HUES6 (cell line): ENCODE measurements at regions not wholly inside any gene's neighbourhood (a gene's known extent, or its start where the extent isn't known, plus 50 kb on each side); places are given as distances from the start of the nearest gene placed in this dataset.

Experiments used
- H3K27ac ChIP-seq: 2 replicates; pipeline ENCODE4 v1.7.0; 2013; ENCODE audit warnings: low read depth, mild to moderate bottlenecking, low read length, inconsistent platforms
- H3K27me3 ChIP-seq: 2 replicates; pipeline ENCODE4 v1.6.1; 2013; ENCODE audit warnings: low read length; ENCODE audit not compliant: control insufficient read depth, insufficient read depth
- H3K36me3 ChIP-seq: 2 replicates; pipeline ENCODE4 v1.6.1; 2013; ENCODE audit warnings: low read length; ENCODE audit not compliant: control insufficient read depth, insufficient read depth
- H3K4me1 ChIP-seq: 2 replicates; pipeline ENCODE4 v1.6.1; 2013; ENCODE audit warnings: low read length; ENCODE audit not compliant: control insufficient read depth, insufficient read depth
- H3K4me3 ChIP-seq: 2 replicates; pipeline ENCODE4 v1.5.1; 2013; ENCODE audit warnings: low read depth, low read length
- H3K9ac ChIP-seq: one replicate; pipeline ENCODE4 v1.6.1; 2013; ENCODE audit warnings: mild to moderate bottlenecking, low read length
- H3K9me3 ChIP-seq: 2 replicates; pipeline ENCODE4 v1.6.1; 2013; ENCODE audit warnings: low read depth, low read length; ENCODE audit not compliant: control insufficient read depth, insufficient read depth

DNA sequence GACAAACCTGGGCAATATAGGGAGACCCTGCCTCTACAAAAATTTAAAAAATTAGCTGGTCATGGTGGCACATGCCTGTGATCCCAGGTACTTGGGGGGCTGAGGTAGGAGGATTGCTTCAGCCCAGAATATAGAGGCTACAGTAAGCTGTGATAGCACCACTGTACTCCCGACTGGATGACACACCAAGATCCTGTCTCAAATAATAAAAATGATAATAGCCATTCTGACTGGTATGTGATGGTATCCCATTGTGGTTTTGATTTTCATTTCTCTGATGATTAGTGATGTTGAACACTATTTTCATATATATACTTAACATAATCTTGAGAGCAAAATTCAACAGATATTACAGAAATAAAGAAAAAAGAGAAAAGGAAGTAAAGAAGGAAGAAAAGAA, 1491.0 kb upstream of the PIK3C3 start:
- H3K27me3 ChIP-seq = no peaks in the 10 kb centered on the region
- H3K36me3 ChIP-seq = no peaks in the 10 kb centered on the region
- no peaks in the 10 kb centered on the region for H3K4me1 ChIP-seq
- H3K27ac ChIP-seq = no peak overlapping the region
- no peaks in the 10 kb centered on the region for H3K9me3 ChIP-seq
- H3K9ac ChIP-seq = no peak overlapping the region
- no peak overlapping the region for H3K4me3 ChIP-seq

DNA sequence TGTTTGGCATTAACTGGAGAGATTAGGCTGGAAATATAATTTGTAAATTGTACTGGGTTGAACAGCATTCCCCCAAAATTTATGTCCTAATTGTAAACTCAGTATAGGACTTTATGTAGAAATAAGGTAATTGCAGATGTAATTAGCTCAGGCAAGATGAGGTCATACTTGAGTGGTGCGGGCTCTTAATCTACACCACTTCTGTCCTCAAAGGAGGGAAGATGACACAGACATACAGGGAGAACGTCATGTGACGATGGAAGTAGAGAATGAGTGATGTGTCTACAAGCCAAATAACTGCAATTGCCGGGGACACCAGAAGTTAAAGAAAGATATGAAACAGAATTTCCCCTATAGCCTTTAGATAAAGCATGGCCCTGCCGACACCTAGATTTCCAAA, 1501.1 kb upstream of the PIK3C3 start:
- H3K4me3 ChIP-seq = no peak overlapping the region
- no peak overlapping the region for H3K27ac ChIP-seq
- no peak overlapping the region for H3K9ac ChIP-seq
- H3K36me3 ChIP-seq = no peaks in the 10 kb centered on the region
- H3K9me3 ChIP-seq = no peaks in the 10 kb centered on the region
- H3K27me3 ChIP-seq = no peaks in the 10 kb centered on the region
- no peaks in the 10 kb centered on the region for H3K4me1 ChIP-seq

DNA sequence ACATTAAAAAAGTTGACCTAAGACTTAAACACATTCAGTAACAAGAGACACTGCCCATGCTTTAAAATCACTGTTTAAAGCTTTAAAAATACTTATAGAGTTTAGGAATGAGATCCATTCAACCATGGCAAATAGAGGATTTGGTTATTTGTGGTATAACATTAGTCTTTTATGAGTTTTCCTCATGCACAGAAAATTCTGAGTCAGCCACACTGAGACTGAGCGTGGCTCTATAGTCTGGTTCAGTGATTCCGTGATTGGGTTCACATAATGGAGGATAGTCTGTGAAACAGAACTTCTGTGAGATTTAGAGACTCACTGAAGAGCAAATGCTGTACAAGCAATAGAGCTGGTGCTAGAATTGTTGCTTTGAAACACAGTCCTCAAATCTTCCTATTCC, 1502.4 kb upstream of the PIK3C3 start:
- H3K4me3 ChIP-seq = no peak overlapping the region

DNA sequence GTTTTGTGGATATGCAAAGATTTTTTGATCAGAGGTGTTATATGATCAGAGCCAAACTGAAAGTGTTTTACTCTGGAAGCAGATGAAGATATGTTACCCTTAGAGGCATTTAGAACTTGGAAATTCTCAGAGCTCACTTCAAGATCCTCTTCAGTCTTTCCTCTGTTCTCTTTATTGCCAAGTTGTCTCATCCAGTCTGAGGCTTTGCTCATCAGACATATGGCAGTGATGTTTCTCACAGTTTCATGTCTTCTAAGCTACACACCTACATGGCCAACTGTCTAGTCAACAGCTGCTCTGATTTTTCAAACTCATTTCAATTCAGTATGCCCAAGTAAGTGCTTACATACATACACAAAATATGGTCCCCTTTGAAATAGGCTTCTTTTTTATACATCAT, 1504.3 kb upstream of the PIK3C3 start:
- Histone ChIP-seq H3K27ac (no peak overlapping the region), H3K27me3 (no peaks in the 10 kb centered on the region), H3K4me1 (no peaks in the 10 kb centered on the region), H3K9ac (no peak overlapping the region), H3K4me3 (no peak overlapping the region), H3K9me3 (no peaks in the 10 kb centered on the region), H3K36me3 (no peaks in the 10 kb centered on the region)

More for the DNA sequence above, 1502.4 kb upstream of the PIK3C3 start:
- H3K4me1 ChIP-seq = no peaks in the 10 kb centered on the region
- H3K27ac ChIP-seq = no peak overlapping the region
- H3K9me3 ChIP-seq = no peaks in the 10 kb centered on the region
- no peak overlapping the region for H3K9ac ChIP-seq
- no peaks in the 10 kb centered on the region for H3K36me3 ChIP-seq
- H3K27me3 ChIP-seq = no peaks in the 10 kb centered on the region

DNA sequence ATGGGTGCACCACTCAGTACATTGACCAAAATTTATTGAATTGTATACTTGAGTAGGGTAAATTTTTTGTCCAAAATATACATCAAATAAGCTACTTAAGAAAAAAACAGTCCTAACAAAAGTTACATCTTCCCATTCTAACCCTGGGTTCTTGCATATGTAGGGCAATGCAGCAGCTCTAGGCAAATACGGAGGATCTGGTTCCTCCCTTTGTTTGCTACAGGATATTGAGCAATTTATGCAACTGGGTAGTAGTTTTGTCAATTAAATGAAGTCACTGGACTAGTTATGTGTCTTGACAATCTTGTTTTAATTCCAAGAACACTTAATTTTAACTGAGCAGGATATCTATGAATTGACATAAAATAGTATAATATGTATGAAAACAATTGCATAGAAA, 1507.2 kb upstream of the PIK3C3 start:
- Histone ChIP-seq H3K9ac (no peak overlapping the region), H3K9me3 (no peaks in the 10 kb centered on the region), H3K27me3 (no peaks in the 10 kb centered on the region), H3K4me3 (no peak overlapping the region), H3K27ac (no peak overlapping the region), H3K36me3 (no peaks in the 10 kb centered on the region), H3K4me1 (0 out of 2 replicates have a peak, but pooled peaks cover 4% of the 10 kb centered on the region)

DNA sequence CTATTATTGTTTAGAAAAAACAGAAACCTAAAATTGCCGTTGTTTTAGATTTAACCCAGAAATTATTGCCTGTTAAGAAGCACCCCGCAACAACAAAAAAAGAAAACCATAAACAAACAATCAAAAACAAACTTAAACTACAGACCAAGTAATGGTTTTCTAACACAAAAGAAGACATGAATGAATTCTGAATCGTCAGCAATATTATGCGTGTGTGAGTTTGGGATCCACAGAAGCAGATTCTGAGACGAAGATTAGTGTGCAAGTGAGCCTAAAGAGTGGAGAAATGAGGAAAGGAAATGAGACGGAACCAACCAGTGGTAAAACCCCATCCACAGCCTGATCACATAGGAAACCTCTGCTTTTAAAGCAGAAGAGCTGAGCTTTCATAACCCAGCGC, 1514.9 kb upstream of the PIK3C3 start:
- H3K9me3 ChIP-seq = no peaks in the 10 kb centered on the region
- H3K9ac ChIP-seq = no peak overlapping the region
- H3K36me3 ChIP-seq = no peaks in the 10 kb centered on the region
- no peak overlapping the region for H3K27ac ChIP-seq
- H3K4me1 ChIP-seq = 0 out of 2 replicates have a peak, but pooled peaks cover 4% of the 10 kb centered on the region
- no peak overlapping the region for H3K4me3 ChIP-seq
- H3K27me3 ChIP-seq = no peaks in the 10 kb centered on the region

DNA sequence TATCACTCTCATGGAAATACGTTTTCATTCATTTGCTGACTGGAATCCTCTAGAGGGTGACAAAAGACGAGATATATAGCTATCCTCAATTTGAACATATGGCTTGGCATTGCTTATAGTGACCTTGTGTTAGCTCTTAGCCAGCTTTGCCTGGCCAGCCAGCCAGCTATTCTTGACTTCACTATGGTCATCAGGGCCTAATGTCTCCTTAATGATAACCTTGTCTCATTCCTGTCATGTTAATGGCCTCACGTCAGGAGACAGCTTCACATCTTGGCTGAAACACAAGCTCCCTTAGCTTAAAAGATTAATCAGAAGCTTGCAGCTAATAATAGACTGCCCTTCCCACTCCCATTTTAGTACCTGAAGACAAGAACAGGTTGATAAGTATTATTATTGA, 1517.5 kb upstream of the PIK3C3 start:
- no peaks in the 10 kb centered on the region for H3K27me3 ChIP-seq
- H3K9me3 ChIP-seq = no peaks in the 10 kb centered on the region
- H3K27ac ChIP-seq = no peak overlapping the region
- H3K4me1 ChIP-seq = no peaks in the 10 kb centered on the region
- no peaks in the 10 kb centered on the region for H3K36me3 ChIP-seq
- H3K9ac ChIP-seq = no peak overlapping the region
- H3K4me3 ChIP-seq = no peak overlapping the region

DNA sequence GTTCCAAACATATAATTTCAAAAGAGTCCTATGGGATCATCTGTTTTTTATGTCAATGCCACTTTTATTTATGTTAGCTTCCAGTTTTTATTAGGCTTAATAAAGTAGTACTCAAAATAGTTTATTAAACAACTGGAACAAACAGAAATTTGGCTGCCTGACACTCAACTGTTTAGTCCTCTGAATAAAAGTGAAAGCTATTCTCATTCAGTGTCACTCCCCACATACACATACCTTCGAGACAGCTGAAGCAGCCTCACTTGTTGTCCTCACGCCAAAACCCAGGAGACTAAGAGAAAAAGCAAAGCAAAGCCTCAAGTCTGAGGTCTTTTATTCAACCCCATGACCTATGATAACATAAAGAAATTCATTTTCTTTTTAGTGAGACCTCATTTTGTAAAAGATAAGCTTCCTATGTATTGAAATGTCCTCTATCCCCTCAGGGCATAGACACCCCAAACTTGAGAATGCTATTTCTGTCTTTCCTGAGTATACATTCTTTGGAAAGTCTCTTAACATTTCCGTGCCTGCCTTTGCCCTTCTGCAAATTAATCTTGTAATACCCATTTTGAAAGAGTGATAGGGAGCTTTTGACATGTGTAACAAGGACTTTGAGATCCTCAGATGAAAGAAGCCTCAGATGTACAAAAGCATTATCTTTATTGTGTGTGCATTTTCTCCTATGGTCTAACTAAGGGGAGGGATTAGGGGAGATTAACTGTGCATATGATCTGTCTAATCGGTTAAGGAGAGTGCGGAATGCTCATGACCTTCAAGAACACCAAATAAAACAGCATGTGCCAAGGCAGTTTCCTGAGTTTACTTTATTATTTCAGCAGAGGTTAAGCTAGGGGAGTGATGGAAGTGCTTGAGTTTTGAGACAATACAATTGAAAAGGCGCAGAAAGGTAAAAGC, 1523.7 kb upstream of the PIK3C3 start:
- no peaks in the 10 kb centered on the region for H3K4me1 ChIP-seq
- H3K9me3 ChIP-seq = no peaks in the 10 kb centered on the region
- no peak overlapping the region for H3K27ac ChIP-seq
- no peak overlapping the region for H3K4me3 ChIP-seq
- no peak overlapping the region for H3K9ac ChIP-seq
- H3K36me3 ChIP-seq = no peaks in the 10 kb centered on the region
- H3K27me3 ChIP-seq = no peaks in the 10 kb centered on the region

DNA sequence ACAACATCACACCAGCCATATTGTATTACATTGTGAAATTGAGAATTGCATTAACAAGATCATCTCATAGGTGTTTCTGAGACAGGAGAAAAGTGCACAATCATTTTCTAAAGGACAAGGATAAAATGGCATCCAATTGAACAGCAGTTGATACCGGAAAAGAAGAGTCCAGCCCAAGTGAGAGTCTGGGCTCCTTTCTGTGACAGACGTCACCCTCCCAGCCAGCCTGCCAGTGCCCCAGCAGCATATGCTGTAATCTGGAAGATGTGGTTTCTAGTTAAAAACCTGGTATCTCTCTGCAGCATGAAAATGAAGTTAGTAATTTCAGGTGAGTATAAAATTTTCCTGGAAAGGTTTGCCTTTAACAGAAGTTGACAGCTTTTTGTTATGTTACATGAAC, 1531.7 kb upstream of the PIK3C3 start:
- Histone ChIP-seq H3K9me3 (no peaks in the 10 kb centered on the region), H3K4me1 (no peaks in the 10 kb centered on the region), H3K4me3 (no peak overlapping the region), H3K27ac (no peak overlapping the region), H3K9ac (no peak overlapping the region), H3K36me3 (no peaks in the 10 kb centered on the region), H3K27me3 (no peaks in the 10 kb centered on the region)

DNA sequence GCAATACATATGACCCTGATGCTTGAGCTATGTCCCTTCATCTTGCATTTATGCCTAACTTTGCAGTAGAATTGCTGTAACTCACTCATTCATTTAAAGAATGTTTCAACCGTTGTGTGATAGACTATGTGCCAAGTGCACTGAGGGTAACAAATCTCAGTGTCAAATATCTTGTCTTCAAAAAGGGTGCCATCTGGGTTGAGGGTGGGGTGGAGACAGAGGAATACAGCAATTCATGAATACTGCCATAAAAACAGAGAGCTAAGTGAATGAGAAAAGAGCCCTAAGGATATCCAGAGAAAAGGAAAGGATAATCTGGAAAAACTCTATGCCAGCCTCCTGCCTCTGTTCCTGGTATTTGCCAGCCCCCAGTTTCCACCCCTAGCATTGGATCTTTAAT, 1534.4 kb upstream of the PIK3C3 start:
- Histone ChIP-seq H3K36me3 (no peaks in the 10 kb centered on the region), H3K4me1 (no peaks in the 10 kb centered on the region)

DNA sequence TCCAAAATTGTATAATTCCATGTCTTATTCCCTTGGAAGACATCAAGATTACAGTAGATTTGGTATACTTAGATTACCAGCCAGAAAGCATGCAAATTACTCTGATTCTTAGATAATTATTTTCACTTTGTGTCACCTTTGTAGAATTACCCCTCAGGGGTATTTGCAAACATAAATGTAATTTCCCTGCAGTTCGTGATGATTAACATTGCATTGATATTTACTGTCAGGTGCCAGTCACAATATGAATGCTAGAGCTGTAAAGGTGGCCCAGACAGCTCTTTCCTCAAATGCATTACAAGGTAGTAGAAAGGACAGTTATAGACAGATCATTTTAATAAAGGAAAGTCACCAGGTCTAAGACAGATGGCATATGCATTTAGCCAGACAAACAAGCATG, 1537.5 kb upstream of the PIK3C3 start:
- H3K4me1 ChIP-seq = no peaks in the 10 kb centered on the region

More for the DNA sequence above, 1534.4 kb upstream of the PIK3C3 start:
- no peak overlapping the region for H3K9ac ChIP-seq
- H3K4me3 ChIP-seq = no peak overlapping the region
- H3K27me3 ChIP-seq = no peaks in the 10 kb centered on the region
- no peak overlapping the region for H3K27ac ChIP-seq
- H3K9me3 ChIP-seq = no peaks in the 10 kb centered on the region

More for the DNA sequence above, 1537.5 kb upstream of the PIK3C3 start:
- Histone ChIP-seq H3K27me3 (no peaks in the 10 kb centered on the region), H3K9me3 (no peaks in the 10 kb centered on the region), H3K9ac (no peak overlapping the region), H3K36me3 (no peaks in the 10 kb centered on the region), H3K27ac (no peak overlapping the region), H3K4me3 (no peak overlapping the region)
